ENCODE measurements at regions not wholly inside any gene's neighbourhood (a gene's known extent, or its start where the extent isn't known, plus 50 kb on each side); places are given as distances from the start of the nearest gene placed in this dataset.

- intact Hi-C loops (cut with DNase I): no loop called here
- ATAC-seq (ENCODE audit: low FRiP score): no peak
- WGBS, 2 donors: 92 to 93% methylated on average over 12 of the region's 12 CpGs
Measured at GRCh38 chr11:130804306-130805076, 111.8 kb downstream of the SNX19 start.

GRCh38 chr11:130806746-130807145, 109.5 kb downstream of the SNX19 start:
- H3K27ac ChIP-seq (ENCODE audit: low read depth in 1 of 2, low read length in 2 of 2): no peak overlapping the region
- H3K9me3 ChIP-seq (ENCODE audit: control insufficient read depth, low read length): no peaks in the 10 kb centered on the region
- no peak overlapping the region for H3K4me3 ChIP-seq (ENCODE audit: low read length in 2 of 2)
- WGBS, 2 donors: 76 to 82% methylated on average over 3 of the region's 3 CpGs
- DNase-seq (no peak), ATAC-seq (ENCODE audit: low FRiP score) (no peak)
- intact Hi-C loops (cut with DNase I): no loop called here
- H3K36me3 ChIP-seq (ENCODE audit: control insufficient read depth in 1 of 2, insufficient read depth in 2 of 2, low read length in 1 of 2): no peaks in the 10 kb centered on the region
- H3K4me1 ChIP-seq (ENCODE audit: control insufficient read depth in 1 of 2, insufficient read depth in 2 of 2, low read length in 2 of 2): no peaks in the 10 kb centered on the region
- H3K27me3 ChIP-seq (ENCODE audit: control insufficient read depth in 1 of 2, insufficient read depth in 2 of 2, low read length in 1 of 2): no peaks in the 10 kb centered on the region

More at GRCh38 chr11:130804306-130805076, 111.8 kb downstream of the SNX19 start:
- Histone ChIP-seq H3K4me3 (ENCODE audit: low read length in 2 of 2) (no peak overlapping the region), H3K27ac (ENCODE audit: low read depth in 1 of 2, low read length in 2 of 2) (no peak overlapping the region), H3K9me3 (ENCODE audit: control insufficient read depth, low read length) (no peaks in the 10 kb centered on the region), H3K27me3 (ENCODE audit: control insufficient read depth in 1 of 2, insufficient read depth in 2 of 2, low read length in 1 of 2) (no peaks in the 10 kb centered on the region), H3K4me1 (ENCODE audit: control insufficient read depth in 1 of 2, insufficient read depth in 2 of 2, low read length in 2 of 2) (no peaks in the 10 kb centered on the region), H3K36me3 (ENCODE audit: control insufficient read depth in 1 of 2, insufficient read depth in 2 of 2, low read length in 1 of 2) (no peaks in the 10 kb centered on the region)
- no peak for DNase-seq

- intact Hi-C loops (cut with DNase I): no loop called here
- WGBS, 2 donors: 82 to 87% methylated on average over 1 of the region's 1 CpG
- H3K27me3 ChIP-seq (ENCODE audit: control insufficient read depth in 1 of 2, insufficient read depth in 2 of 2, low read length in 1 of 2): no peaks in the 10 kb centered on the region
- no peak overlapping the region for H3K27ac ChIP-seq (ENCODE audit: low read depth in 1 of 2, low read length in 2 of 2)
- no peak overlapping the region for H3K4me3 ChIP-seq (ENCODE audit: low read length in 2 of 2)
- DNase-seq: no peak
- no peaks in the 10 kb centered on the region for H3K9me3 ChIP-seq (ENCODE audit: control insufficient read depth, low read length)
- H3K36me3 ChIP-seq (ENCODE audit: control insufficient read depth in 1 of 2, insufficient read depth in 2 of 2, low read length in 1 of 2): no peaks in the 10 kb centered on the region
- no peaks in the 10 kb centered on the region for H3K4me1 ChIP-seq (ENCODE audit: control insufficient read depth in 1 of 2, insufficient read depth in 2 of 2, low read length in 2 of 2)
- ATAC-seq (ENCODE audit: low FRiP score): no peak
Measured at GRCh38 chr11:130808541-130808940, 107.7 kb downstream of the SNX19 start.

GRCh38 chr11:130813196-130813595, 103.1 kb downstream of the SNX19 start:
- intact Hi-C loops (cut with DNase I): no loop called here
- Histone ChIP-seq H3K9me3 (ENCODE audit: control insufficient read depth, low read length) (no peaks in the 10 kb centered on the region), H3K36me3 (ENCODE audit: control insufficient read depth in 1 of 2, insufficient read depth in 2 of 2, low read length in 1 of 2) (no peaks in the 10 kb centered on the region), H3K27me3 (ENCODE audit: control insufficient read depth in 1 of 2, insufficient read depth in 2 of 2, low read length in 1 of 2) (no peaks in the 10 kb centered on the region), H3K4me1 (ENCODE audit: control insufficient read depth in 1 of 2, insufficient read depth in 2 of 2, low read length in 2 of 2) (no peaks in the 10 kb centered on the region), H3K4me3 (ENCODE audit: low read length in 2 of 2) (no peak overlapping the region), H3K27ac (ENCODE audit: low read depth in 1 of 2, low read length in 2 of 2) (no peak overlapping the region)
- WGBS, 2 donors: 97 to 99% methylated on average over 8 of the region's 8 CpGs
- ATAC-seq (ENCODE audit: low FRiP score): no peak
- DNase-seq: no peak

GRCh38 chr11:130813638-130814037, 102.6 kb downstream of the SNX19 start:
- Histone ChIP-seq H3K9me3 (ENCODE audit: control insufficient read depth, low read length) (no peaks in the 10 kb centered on the region), H3K4me1 (ENCODE audit: control insufficient read depth in 1 of 2, insufficient read depth in 2 of 2, low read length in 2 of 2) (no peaks in the 10 kb centered on the region), H3K36me3 (ENCODE audit: control insufficient read depth in 1 of 2, insufficient read depth in 2 of 2, low read length in 1 of 2) (no peaks in the 10 kb centered on the region), H3K27me3 (ENCODE audit: control insufficient read depth in 1 of 2, insufficient read depth in 2 of 2, low read length in 1 of 2) (no peaks in the 10 kb centered on the region), H3K4me3 (ENCODE audit: low read length in 2 of 2) (no peak overlapping the region), H3K27ac (ENCODE audit: low read depth in 1 of 2, low read length in 2 of 2) (no peak overlapping the region)
- DNase-seq (no peak), ATAC-seq (ENCODE audit: low FRiP score) (no peak)
- intact Hi-C loops (cut with DNase I): no loop called here
- 87 to 88% methylated on average over 3 of the region's 3 CpGs for WGBS, 2 donors

- Histone ChIP-seq H3K4me1 (ENCODE audit: control insufficient read depth in 1 of 2, insufficient read depth in 2 of 2, low read length in 2 of 2) (no peaks in the 10 kb centered on the region), H3K36me3 (ENCODE audit: control insufficient read depth in 1 of 2, insufficient read depth in 2 of 2, low read length in 1 of 2) (no peaks in the 10 kb centered on the region), H3K27ac (ENCODE audit: low read depth in 1 of 2, low read length in 2 of 2) (no peak overlapping the region), H3K9me3 (ENCODE audit: control insufficient read depth, low read length) (no peaks in the 10 kb centered on the region), H3K27me3 (ENCODE audit: control insufficient read depth in 1 of 2, insufficient read depth in 2 of 2, low read length in 1 of 2) (no peaks in the 10 kb centered on the region), H3K4me3 (ENCODE audit: low read length in 2 of 2) (no peak overlapping the region)
- 68 to 71% methylated on average over 4 of the region's 4 CpGs for WGBS, 2 donors
- no peak for DNase-seq
- ATAC-seq (ENCODE audit: low FRiP score): no peak
- intact Hi-C loops (cut with DNase I): no loop called here
Measured at GRCh38 chr11:130814440-130815096, 101.7 kb downstream of the SNX19 start.

- intact Hi-C loops (cut with DNase I): no loop called here
Measured at GRCh38 chr11:130815097-130815802, 101.0 kb downstream of the SNX19 start.

GRCh38 chr11:130815956-130816355, 100.3 kb downstream of the SNX19 start:
- Histone ChIP-seq H3K36me3 (ENCODE audit: control insufficient read depth in 1 of 2, insufficient read depth in 2 of 2, low read length in 1 of 2) (no peaks in the 10 kb centered on the region), H3K27me3 (ENCODE audit: control insufficient read depth in 1 of 2, insufficient read depth in 2 of 2, low read length in 1 of 2) (no peaks in the 10 kb centered on the region), H3K9me3 (ENCODE audit: control insufficient read depth, low read length) (no peaks in the 10 kb centered on the region), H3K27ac (ENCODE audit: low read depth in 1 of 2, low read length in 2 of 2) (no peak overlapping the region), H3K4me3 (ENCODE audit: low read length in 2 of 2) (no peak overlapping the region), H3K4me1 (ENCODE audit: control insufficient read depth in 1 of 2, insufficient read depth in 2 of 2, low read length in 2 of 2) (no peaks in the 10 kb centered on the region)
- WGBS, 2 donors: 94 to 95% methylated on average over 7 of the region's 7 CpGs
- intact Hi-C loops (cut with DNase I): no loop called here
- ATAC-seq (ENCODE audit: low FRiP score) (no peak), DNase-seq (no peak)

More at GRCh38 chr11:130815097-130815802, 101.0 kb downstream of the SNX19 start:
- H3K27me3 ChIP-seq (ENCODE audit: control insufficient read depth in 1 of 2, insufficient read depth in 2 of 2, low read length in 1 of 2): no peaks in the 10 kb centered on the region
- ATAC-seq (ENCODE audit: low FRiP score) (no peak), DNase-seq (no peak)
- H3K4me1 ChIP-seq (ENCODE audit: control insufficient read depth in 1 of 2, insufficient read depth in 2 of 2, low read length in 2 of 2): no peaks in the 10 kb centered on the region
- H3K36me3 ChIP-seq (ENCODE audit: control insufficient read depth in 1 of 2, insufficient read depth in 2 of 2, low read length in 1 of 2): no peaks in the 10 kb centered on the region
- 95 to 96% methylated on average over 9 of the region's 9 CpGs for WGBS, 2 donors
- no peak overlapping the region for H3K27ac ChIP-seq (ENCODE audit: low read depth in 1 of 2, low read length in 2 of 2)
- H3K4me3 ChIP-seq (ENCODE audit: low read length in 2 of 2): no peak overlapping the region
- no peaks in the 10 kb centered on the region for H3K9me3 ChIP-seq (ENCODE audit: control insufficient read depth, low read length)
